Left forelimb (tissue), 1 donor: ENCODE measurements at regions not wholly inside any gene's neighbourhood (a gene's known extent, or its start where the extent isn't known, plus 50 kb on each side); places are given as distances from the start of the nearest gene placed in this dataset.
"Not testable (repeated sequence)": the region's sequence is repeated elsewhere in the genome, so short reads cannot be mapped to it uniquely, and the experiment has no call there.

Experiments used
- DNase-seq: peaks from one replicate; pipeline ENCODE4 v3.0.0-alpha.2; 2018; ENCODE audit warnings: low spot score

DNA sequence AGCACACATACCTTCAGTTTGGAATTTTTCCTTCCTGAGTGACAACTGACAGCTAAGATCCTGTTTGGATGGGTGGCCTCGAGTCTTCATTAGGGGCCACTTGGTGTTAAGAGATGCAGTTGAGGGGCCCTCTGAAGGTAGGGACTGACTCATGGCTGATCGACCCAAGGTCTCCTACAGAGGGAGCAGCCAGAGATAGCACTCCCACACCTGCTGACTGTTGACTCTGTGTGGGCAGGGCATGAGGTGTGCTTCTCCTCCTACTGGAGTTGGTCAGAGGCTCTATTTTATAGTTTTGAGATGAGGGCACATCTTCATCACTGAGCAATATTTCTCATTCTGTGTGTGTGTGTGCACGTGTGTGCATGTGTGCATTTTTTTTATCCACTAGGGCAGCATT is 378.8 kb upstream of the PODXL start:
- no peak for DNase-seq

DNA sequence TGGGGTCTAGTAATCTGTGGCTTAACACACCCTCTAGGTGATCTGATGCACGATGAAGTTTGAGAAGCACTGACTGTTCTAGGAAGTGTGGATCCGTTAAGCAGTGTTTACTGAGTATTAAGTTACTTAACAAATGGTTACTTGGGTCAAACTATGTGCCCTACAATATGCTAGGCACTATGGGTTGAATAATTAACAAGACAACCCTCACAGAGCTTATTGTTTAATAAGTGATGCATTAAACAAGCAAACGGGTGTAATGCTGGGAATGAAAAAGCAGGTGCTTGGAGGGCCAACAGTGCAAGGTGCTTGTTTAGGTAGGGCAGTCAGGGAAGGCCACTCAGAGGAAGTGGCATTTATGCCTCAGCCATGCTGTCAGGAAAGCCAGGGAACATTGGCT is 378.0 kb upstream of the PODXL start:
- no peak for DNase-seq

DNA sequence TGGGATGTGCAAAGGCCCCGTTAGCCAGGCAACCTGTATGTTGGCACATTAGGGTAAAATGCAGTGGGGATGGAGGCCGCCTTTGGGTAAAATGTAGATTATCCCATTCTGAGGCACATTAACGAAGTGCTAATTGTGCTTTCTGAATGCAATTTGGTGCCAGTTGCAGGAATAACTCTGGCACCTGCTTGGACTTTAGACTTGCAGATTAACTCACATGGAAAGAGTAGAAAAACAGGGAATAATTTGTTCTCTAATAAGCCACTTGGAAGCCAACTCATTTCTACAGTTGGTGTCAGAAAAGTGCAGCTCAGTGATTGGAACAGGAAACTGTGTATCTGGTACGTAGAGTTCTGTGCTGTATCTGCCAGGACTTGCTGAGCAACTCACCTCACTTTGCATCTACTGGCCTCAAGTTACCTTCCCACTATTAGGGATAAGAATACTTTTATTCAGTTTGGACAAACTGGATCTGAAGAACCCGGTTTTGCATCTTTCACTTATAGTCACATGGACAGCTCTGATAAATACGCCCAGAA is 377.4 kb upstream of the PODXL start:
- DNase-seq, result no peak

DNA sequence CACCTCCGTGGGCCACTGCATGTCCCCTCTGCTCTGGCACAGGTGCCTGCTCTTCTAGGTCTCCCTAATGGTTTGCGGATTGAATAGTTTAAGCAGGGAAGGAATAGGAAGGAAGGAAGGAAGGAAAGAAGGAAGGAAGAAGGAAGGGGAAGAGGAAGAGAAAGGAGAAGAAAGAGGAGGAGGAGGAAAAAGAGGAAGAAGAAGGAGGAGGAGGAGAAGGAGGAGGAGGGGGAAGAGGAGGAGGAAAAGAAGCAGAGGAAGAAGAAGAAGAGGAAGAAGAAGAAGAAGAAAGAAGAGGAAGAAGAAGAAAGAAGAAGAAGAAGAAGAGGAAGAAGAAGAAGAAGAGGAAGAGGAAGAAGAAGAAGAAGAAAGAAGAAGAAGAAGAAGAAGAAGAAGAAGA is 376.8 kb upstream of the PODXL start:
- DNase-seq, result not testable (repeated sequence)

- DNase-seq, result no peak
These were observed 375.8 kb upstream of the PODXL start for GRCh38 chr7:131932271-131932670.

DNA sequence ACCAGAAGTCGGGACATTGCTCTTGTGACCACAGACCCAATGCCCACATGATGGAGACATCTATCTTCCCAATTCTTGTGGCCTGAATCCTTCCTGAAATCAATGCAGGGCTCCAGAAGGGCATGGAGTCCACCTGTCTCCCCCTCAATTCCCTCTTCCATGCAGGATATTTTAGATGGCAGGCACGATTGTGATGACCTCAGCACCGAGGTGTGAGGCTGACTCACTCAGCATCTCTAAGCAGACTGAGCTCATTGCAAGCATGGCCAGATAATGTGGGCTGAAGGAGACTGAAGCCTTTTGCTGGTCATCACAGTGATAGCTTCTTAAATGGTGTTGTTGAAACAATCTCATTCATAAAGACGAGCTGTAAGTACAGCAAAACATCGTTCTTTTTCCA is 374.9 kb upstream of the PODXL start:
- no peak for DNase-seq

DNA sequence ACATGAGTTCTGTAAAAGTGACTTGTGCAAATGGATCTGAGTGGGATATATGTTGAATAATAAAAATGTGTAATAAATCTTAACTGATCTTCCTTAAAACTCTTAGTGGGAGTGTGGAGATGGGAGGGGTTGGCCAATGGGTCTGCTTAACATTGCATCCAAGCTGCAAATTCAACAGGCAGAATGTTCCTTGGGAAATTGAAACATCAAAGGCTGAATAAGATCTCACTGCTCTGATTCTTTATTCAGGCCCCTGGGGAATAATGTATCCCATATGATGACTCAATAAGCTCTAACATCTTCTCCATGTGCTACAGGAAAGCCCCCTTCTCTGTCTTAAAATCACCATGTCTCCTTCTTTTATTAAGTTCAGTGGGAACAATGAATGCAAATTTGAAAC is 373.2 kb upstream of the PODXL start:
- no peak for DNase-seq

DNA sequence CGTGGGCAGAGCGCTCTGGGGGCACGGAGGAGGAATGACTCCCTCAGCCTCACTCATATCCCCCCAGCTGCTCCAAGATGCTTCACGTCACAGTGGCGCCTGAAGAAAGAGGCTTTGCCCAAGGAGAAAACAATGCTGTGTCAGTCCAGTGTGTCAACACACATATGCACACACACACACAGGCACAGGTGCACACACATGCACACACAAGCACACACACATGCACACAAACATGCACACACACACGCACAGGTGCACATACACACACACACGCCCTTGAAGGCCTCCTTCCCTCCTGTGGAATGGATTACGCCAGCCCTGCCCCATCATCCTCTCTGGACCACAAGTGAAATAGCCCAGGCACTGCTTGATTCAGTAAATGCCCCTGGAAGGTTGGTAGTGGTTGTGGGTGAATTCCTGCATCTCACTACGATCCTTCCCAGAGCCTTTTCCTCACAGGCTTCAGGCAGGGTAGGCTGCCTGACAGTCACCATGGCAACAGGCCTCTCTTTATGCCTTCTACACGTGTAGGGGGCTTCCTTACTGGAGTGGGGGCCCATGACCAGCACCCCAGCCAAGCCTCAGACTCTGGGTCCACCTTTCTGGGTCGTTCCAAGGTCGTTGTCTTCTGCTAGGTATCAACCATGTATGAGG is 371.5 kb upstream of the PODXL start:
- no peak for DNase-seq

DNA sequence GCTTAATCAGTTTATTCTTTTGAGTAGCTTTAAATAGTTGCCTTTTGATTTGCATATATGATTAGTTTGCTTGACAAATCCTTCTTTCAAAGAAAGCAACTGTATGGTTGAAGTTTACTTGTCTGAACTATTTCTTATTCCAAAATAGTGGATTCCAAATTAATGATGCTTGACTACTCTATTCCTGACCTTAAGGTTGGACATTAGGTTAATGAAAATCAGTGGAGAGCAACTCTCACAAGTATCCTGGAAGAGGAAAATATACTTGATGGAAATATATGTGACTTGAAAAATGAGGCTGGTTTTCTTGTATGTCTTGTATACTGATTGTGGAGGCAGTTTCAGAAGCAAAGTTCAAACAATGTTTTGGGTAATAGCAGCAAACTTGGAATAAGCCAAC is 369.2 kb upstream of the PODXL start:
- no peak for DNase-seq

DNA sequence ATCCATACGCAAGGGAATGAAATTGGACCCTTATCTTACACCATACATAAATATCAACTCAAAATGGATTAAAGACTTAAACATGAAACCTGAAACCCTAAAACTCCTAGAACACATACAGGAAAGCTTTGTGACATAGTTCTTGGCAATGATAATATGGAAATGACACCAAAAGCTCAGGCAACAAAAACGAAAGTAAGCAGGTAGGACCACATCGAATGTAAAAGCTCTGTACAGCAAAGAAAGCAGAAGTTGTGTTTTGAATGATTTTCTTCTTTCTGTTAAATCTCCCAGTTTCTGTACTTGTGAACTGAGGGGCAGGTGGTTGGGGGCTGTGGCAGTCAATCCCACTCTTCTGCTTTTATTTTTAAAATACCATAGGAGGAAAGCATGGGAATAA is 368.4 kb upstream of the PODXL start:
- DNase-seq, result no peak

GRCh38 chr7:131922948-131923347 is 366.5 kb upstream of the PODXL start:
- DNase-seq, result not testable (repeated sequence)

GRCh38 chr7:131921016-131921415 is 364.6 kb upstream of the PODXL start:
- DNase-seq, result no peak

DNA sequence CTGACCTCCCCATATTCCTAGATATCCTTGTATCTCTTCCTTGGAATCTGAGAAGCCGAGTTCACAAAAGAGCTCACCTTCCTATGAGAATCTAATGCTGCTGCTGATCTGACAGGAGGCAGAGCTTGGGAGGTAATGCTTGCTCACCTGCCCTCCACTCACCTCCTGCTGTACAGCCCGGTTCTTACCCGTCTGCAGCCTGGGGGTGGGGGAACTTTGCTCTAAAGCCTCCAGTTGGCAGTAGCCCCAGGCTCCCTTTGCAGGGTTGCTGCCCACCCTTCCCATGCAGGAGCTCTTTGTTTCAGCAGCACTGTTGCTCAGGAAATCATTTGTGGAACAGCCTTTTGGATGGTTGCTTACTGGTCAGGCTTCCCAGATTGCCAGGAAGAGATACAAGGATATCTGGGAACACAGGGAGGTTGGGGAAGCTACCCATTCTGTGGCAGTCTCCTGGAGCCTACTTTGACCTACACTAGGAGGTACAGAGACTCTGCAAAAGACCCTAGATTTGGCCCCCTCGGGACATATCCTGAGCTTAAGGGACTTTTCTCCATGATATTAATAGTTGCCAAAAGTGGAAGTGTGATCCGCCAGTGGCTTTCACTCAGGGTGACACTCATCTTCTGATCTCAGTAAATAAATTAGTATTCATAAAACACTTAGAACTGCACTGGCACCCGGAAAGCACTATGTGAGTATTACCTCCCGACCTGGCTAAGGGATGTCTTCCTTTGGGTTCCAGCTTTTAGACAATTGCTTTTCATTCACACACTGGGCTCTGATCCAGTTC is 363.7 kb upstream of the PODXL start:
- no peak for DNase-seq

DNA sequence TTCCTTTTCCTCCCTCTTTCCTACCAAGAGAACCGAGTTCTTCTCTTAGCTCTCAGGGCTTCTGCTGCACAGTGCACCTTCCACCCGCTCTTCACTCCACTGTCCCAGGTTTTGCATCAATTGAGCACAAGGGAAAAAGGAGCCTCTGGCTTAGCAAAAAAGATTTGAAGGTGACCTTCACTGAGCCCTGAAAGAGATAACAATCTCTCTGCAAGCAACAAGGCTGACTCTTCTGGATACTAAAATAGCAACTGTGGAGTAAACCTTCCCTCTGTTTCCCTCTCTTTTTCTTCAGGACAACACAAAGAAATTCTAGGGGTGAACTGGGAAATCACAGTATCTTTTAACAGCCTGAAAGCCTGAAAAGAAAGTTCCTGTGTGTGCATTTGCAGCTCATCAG is 354.7 kb upstream of the PODXL start:
- no peak for DNase-seq

GRCh38 chr7:131909151-131909768 is 352.8 kb upstream of the PODXL start:
- no peak for DNase-seq

GRCh38 chr7:131908714-131909113 is 352.3 kb upstream of the PODXL start:
- no peak for DNase-seq

DNA sequence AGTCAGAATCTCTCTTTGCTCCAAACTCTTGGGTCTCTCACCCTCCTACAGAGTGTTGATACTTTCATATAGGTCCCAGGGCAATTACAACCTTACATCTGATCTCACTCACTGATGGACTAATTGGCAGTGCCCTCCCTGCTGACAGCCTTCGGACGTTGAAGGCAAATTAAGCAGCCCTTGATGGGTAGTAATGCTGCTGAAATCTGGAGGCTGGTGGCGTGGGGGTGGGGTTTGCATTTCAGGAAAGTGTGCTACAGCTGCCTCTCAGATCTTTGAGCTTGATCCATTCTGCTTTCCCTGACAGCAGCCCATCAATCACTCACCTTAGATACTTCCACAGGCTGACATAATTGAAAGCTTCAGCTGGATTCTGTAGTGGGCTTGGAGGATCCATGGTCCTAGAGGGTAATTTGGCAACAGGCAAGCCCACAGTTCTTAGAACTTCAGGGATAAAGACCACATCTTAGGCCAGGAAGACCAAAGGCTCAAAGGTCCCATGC is 349.1 kb upstream of the PODXL start:
- no peak for DNase-seq

GRCh38 chr7:131904760-131905327 is 348.4 kb upstream of the PODXL start:
- no peak for DNase-seq

DNA sequence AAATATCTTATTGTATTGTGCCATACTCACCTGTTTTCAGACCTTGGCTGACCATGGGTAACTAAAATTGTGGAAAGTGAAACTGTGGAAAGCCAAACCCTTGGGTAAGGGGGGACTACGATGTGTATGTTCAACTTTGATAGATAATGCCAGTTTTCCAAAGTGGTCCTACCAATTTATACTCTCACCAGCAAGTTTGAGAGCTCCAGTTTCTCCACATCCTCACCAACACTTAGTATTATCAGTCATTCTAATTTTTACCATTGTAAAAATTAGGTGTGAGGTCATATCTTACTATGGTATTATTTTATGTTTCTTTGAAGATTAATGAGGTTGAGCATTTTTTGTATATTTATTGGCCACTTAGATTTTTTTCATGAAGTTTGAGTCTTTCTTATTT is 346.9 kb upstream of the PODXL start:
- DNase-seq, result no peak

DNA sequence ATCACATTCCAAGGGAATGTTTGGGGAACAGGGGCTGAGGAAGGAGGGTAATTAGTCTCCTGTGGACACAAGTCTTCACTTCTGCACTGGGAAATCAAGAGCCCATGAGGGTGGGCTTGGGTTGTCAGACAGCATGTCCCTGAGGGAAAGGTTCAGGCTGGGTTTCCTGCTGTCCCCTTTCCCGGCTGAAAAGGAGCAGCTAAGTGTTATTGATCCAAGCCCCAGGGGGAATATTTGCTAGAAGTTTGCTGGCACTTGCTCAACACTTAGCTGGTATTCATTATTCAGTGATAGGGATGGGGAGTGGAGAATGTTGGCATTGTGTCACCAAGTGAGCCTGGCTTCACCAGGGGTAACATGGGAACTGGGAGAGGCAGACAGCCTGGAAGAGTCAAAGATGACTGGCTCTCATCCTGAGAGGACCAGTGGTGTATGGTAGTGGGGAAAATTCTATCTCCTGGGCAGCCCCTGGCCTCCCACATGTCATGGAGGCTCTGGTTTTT is 344.4 kb upstream of the PODXL start:
- peak; percentile 33 for DNase-seq

DNA sequence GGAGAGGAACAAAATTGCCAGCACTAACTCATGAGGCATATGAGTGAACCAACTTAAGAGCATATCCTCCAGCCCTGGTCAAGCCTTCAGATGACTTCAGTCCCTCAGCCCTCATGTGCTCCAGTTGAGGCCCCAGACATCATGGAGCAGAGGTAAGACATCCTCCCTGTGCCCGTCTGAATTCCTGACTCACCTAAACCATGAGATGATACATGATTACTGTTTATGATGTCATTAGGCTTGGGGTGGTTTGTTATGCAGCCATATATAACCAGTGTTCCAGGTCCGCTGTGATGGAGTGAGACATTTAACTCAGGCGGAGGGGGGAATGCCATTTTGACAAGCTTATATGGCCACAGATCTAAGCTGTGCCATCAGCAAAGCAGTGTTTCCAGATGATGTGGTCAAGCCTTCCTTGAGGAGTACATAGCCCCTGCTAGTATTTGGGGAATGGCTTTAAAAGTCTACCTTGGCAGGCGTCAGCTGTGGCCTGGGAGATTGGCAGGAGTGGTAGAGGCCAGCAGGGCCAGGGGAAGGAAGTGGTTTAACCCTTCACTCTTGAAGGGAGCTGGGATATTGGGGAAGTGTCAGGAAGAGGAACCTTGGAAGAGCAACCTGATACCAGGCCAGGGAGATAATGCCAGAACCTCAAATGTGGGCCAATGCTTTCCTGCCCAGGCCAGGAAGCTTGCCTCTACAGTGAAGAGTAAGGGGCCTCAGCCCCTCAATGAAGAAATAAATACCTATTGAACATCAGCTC is 343.0 kb upstream of the PODXL start:
- peak; percentile 45 for DNase-seq

- DNase-seq, result peak; percentile 49
These were observed 342.0 kb upstream of the PODXL start for GRCh38 chr7:131898418-131898817.
